ENCODE measurements at regions not wholly inside any gene's neighbourhood (a gene's known extent, or its start where the extent isn't known, plus 50 kb on each side); places are given as distances from the start of the nearest gene placed in this dataset.

GRCh38 chr1:214977700-214978374, 104.7 kb upstream of the KCNK2 start:
- Histone ChIP-seq H4K20me1 (ENCODE audit: control insufficient read depth, insufficient read depth, low read length, poor library complexity, severe bottlenecking) (no peaks in the 10 kb centered on the region), H3K9ac (ENCODE audit: low read length) (no peak overlapping the region), H3K9me3 (ENCODE audit: control extremely low read depth in 1 of 3, control insufficient read depth in 2 of 3, insufficient read depth in 1 of 3, low read length in 2 of 3) (no peaks in the 10 kb centered on the region), H3K36me3 (replicated peaks in 1 of 2; ENCODE audit: control extremely low read depth in 1 of 2, control insufficient read depth in 1 of 2, extremely low read depth in 1 of 2, insufficient read depth in 2 of 2, low read length in 1 of 2) (no peaks in the 10 kb centered on the region), H3K4me2 (replicated peaks; ENCODE audit: low read depth, low read length, poor library complexity, severe bottlenecking) (no peak overlapping the region), H3K4me3 (ENCODE audit: control extremely low read depth in 1 of 5, extremely low read depth in 1 of 5, insufficient read depth in 1 of 5, low read depth in 2 of 5, low read length in 4 of 5) (no peak overlapping the region), H3K4me1 (ENCODE audit: control insufficient read depth in 2 of 2, insufficient read depth in 2 of 2, low read length in 2 of 2) (no peaks in the 10 kb centered on the region), H3K27ac (ENCODE audit: low read length in 2 of 2) (no peak overlapping the region), H2AFZ (ENCODE audit: insufficient read depth, low read depth, low read length, poor library complexity, severe bottlenecking) (no peak overlapping the region), H3K79me2 (ENCODE audit: control insufficient read depth, insufficient read depth, low read length) (no peaks in the 10 kb centered on the region), H3K27me3 (replicated peaks in 1 of 4; ENCODE audit: control extremely low read depth in 1 of 4, control insufficient read depth in 3 of 4, insufficient read depth in 4 of 4, low read length in 3 of 4) (no peaks in the 10 kb centered on the region)
- POLR2A ChIA-PET, result no interaction called here
- H3K9me3 Mint-ChIP-seq (ENCODE audit: insufficient read depth), result peaks cover 3% of the 10 kb centered on the region
- CTCF ChIA-PET, result no interaction called here
- DNase-seq, result no peak
- H3K4me1 Mint-ChIP-seq, result no peaks in the 10 kb centered on the region
- H3K27ac Mint-ChIP-seq, result no peak overlapping the region
- 96% methylated on average over 2 of the region's 6 CpGs for WGBS (ENCODE audit: insufficient coverage)
- intact Hi-C loops (cut with micrococcal nuclease), result no loop called here
- no peak overlapping the region for H3K4me3 Mint-ChIP-seq
- TF ChIP-seq, protein P1, sequence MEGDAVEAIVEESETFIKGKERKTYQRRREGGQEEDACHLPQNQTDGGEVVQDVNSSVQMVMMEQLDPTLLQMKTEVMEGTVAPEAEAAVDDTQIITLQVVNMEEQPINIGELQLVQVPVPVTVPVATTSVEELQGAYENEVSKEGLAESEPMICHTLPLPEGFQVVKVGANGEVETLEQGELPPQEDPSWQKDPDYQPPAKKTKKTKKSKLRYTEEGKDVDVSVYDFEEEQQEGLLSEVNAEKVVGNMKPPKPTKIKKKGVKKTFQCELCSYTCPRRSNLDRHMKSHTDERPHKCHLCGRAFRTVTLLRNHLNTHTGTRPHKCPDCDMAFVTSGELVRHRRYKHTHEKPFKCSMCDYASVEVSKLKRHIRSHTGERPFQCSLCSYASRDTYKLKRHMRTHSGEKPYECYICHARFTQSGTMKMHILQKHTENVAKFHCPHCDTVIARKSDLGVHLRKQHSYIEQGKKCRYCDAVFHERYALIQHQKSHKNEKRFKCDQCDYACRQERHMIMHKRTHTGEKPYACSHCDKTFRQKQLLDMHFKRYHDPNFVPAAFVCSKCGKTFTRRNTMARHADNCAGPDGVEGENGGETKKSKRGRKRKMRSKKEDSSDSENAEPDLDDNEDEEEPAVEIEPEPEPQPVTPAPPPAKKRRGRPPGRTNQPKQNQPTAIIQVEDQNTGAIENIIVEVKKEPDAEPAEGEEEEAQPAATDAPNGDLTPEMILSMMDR (IDR thresholded peaks at IDR 0.05), result no peak
- TF ChIP-seq EZH2 (IDR thresholded peaks at IDR 0.05; ENCODE audit: borderline replicate concordance, insufficient read depth, low read depth, low read length, poor library complexity, severe bottlenecking), result no peak
- ATAC-seq (ENCODE audit: low read depth), result no peak
- H3K27me3 Mint-ChIP-seq, result no peaks in the 10 kb centered on the region

- no peak for ATAC-seq (ENCODE audit: low read depth)
- WGBS (ENCODE audit: insufficient coverage), result no CpG with 5 or more reads among the region's 1 CpG
- no peaks in the 10 kb centered on the region for H3K79me2 ChIP-seq (ENCODE audit: control insufficient read depth, insufficient read depth, low read length)
Observed at GRCh38 chr1:214979191-214979590, 103.3 kb upstream of the KCNK2 start.

More at GRCh38 chr1:214979191-214979590, 103.3 kb upstream of the KCNK2 start:
- intact Hi-C loops (cut with micrococcal nuclease), result no loop called here
- no peak for TF ChIP-seq EZH2 (IDR thresholded peaks at IDR 0.05; ENCODE audit: borderline replicate concordance, insufficient read depth, low read depth, low read length, poor library complexity, severe bottlenecking)
- TF ChIP-seq, protein P1 (IDR thresholded peaks at IDR 0.05), result no peak
- POLR2A ChIA-PET, result no interaction called here
- Mint-ChIP-seq H3K4me1 (no peaks in the 10 kb centered on the region), H3K4me3 (no peak overlapping the region), H3K27me3 (no peaks in the 10 kb centered on the region), H3K27ac (no peak overlapping the region), H3K9me3 (ENCODE audit: insufficient read depth) (peaks cover 3% of the 10 kb centered on the region)
- Histone ChIP-seq H2AFZ (ENCODE audit: insufficient read depth, low read depth, low read length, poor library complexity, severe bottlenecking) (no peak overlapping the region), H4K20me1 (ENCODE audit: control insufficient read depth, insufficient read depth, low read length, poor library complexity, severe bottlenecking) (no peaks in the 10 kb centered on the region), H3K9ac (ENCODE audit: low read length) (no peak overlapping the region), H3K4me1 (ENCODE audit: control insufficient read depth in 2 of 2, insufficient read depth in 2 of 2, low read length in 2 of 2) (no peaks in the 10 kb centered on the region), H3K27ac (ENCODE audit: low read length in 2 of 2) (no peak overlapping the region), H3K27me3 (replicated peaks in 1 of 4; ENCODE audit: control extremely low read depth in 1 of 4, control insufficient read depth in 3 of 4, insufficient read depth in 4 of 4, low read length in 3 of 4) (no peaks in the 10 kb centered on the region), H3K9me3 (ENCODE audit: control extremely low read depth in 1 of 3, control insufficient read depth in 2 of 3, insufficient read depth in 1 of 3, low read length in 2 of 3) (no peaks in the 10 kb centered on the region), H3K4me2 (replicated peaks; ENCODE audit: low read depth, low read length, poor library complexity, severe bottlenecking) (no peak overlapping the region), H3K4me3 (ENCODE audit: control extremely low read depth in 1 of 5, extremely low read depth in 1 of 5, insufficient read depth in 1 of 5, low read depth in 2 of 5, low read length in 4 of 5) (no peak overlapping the region), H3K36me3 (replicated peaks in 1 of 2; ENCODE audit: control extremely low read depth in 1 of 2, control insufficient read depth in 1 of 2, extremely low read depth in 1 of 2, insufficient read depth in 2 of 2, low read length in 1 of 2) (no peaks in the 10 kb centered on the region)
- CTCF ChIA-PET, result no interaction called here
- DNase-seq, result no peak
